Dendritic cell treated with granulocyte-macrophage colony-stimulating factor and Interleukin-4, amounts not matched to agents 40 ng/mL and 50 ng/mL, for 4 days (primary cell): ENCODE measurements at regions not wholly inside any gene's neighbourhood (a gene's known extent, or its start where the extent isn't known, plus 50 kb on each side); places are given as distances from the start of the nearest gene placed in this dataset.

Experiments used
- H3K27ac Mint-ChIP-seq: one replicate; pipeline ENCODE4 v1.8.0; 2022; ENCODE audit warnings: mild to moderate bottlenecking, mixed read lengths
- H3K27me3 Mint-ChIP-seq: one replicate; pipeline ENCODE4 v1.8.0; 2022; ENCODE audit warnings: mild to moderate bottlenecking, mixed read lengths
- H3K36me3 Mint-ChIP-seq: one replicate; pipeline ENCODE4 v1.8.0; 2022; ENCODE audit warnings: low read depth, mixed read lengths
- H3K4me1 Mint-ChIP-seq: one replicate; pipeline ENCODE4 v1.8.0; 2022; ENCODE audit warnings: low read depth, mixed read lengths
- H3K4me3 Mint-ChIP-seq: one replicate; pipeline ENCODE4 v1.8.0; 2022; ENCODE audit warnings: mild to moderate bottlenecking, moderate library complexity, mixed read lengths
- H3K9me3 Mint-ChIP-seq: one replicate; pipeline ENCODE4 v1.8.0; 2022; ENCODE audit warnings: mixed read lengths
- intact Hi-C: fragments of 100-400 bp; cut with micrococcal nuclease; formaldehyde crosslinking; loops from one replicate; pipeline ENCODE4 v1.15.0; 2022

- no peak overlapping the region for H3K27ac Mint-ChIP-seq
- H3K27me3 Mint-ChIP-seq: no peaks in the 10 kb centered on the region
- H3K9me3 Mint-ChIP-seq: no peaks in the 10 kb centered on the region
- no peaks in the 10 kb centered on the region for H3K36me3 Mint-ChIP-seq
- no peaks in the 10 kb centered on the region for H3K4me1 Mint-ChIP-seq
- intact Hi-C loops: no loop called here
- no peak overlapping the region for H3K4me3 Mint-ChIP-seq
Observed at GRCh38 chr2:22879009-22879863, 505.7 kb upstream of the KLHL29 start.

GRCh38 chr2:22880161-22880560, 504.8 kb upstream of the KLHL29 start:
- Mint-ChIP-seq H3K9me3 (no peaks in the 10 kb centered on the region), H3K36me3 (no peaks in the 10 kb centered on the region), H3K27ac (no peak overlapping the region), H3K27me3 (no peaks in the 10 kb centered on the region), H3K4me1 (no peaks in the 10 kb centered on the region), H3K4me3 (no peak overlapping the region)
- intact Hi-C loops: no loop called here

GRCh38 chr2:22882011-22882410, 503.0 kb upstream of the KLHL29 start:
- H3K27me3 Mint-ChIP-seq: no peaks in the 10 kb centered on the region
- no peaks in the 10 kb centered on the region for H3K4me1 Mint-ChIP-seq
- H3K4me3 Mint-ChIP-seq: no peak overlapping the region
- intact Hi-C loops: no loop called here
- no peaks in the 10 kb centered on the region for H3K36me3 Mint-ChIP-seq
- no peak overlapping the region for H3K27ac Mint-ChIP-seq
- H3K9me3 Mint-ChIP-seq: no peaks in the 10 kb centered on the region

GRCh38 chr2:22882643-22883042, 502.3 kb upstream of the KLHL29 start:
- Mint-ChIP-seq H3K9me3 (no peaks in the 10 kb centered on the region), H3K27me3 (no peaks in the 10 kb centered on the region), H3K36me3 (no peaks in the 10 kb centered on the region), H3K4me1 (no peaks in the 10 kb centered on the region), H3K4me3 (no peak overlapping the region), H3K27ac (no peak overlapping the region)
- intact Hi-C loops: no loop called here

DNA sequence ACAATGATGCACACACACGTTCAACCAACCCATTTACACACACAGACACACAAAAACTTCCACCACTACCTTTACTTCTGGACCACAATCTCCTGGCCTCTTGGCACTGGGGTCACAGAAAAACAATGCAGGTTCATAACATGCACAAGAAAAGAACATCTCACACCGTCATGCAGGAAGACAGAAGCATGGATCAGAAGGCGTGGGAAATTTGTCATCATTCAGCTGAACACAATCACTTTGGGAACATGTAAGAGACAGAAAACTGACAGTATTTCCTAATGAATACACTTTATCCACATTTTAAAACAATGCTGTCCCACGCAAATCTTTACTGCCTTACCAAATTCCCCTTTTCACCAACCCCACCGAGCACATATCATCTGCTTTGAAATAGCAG, 501.9 kb upstream of the KLHL29 start:
- Mint-ChIP-seq H3K4me1 (no peaks in the 10 kb centered on the region), H3K27me3 (no peaks in the 10 kb centered on the region), H3K9me3 (no peaks in the 10 kb centered on the region), H3K27ac (no peak overlapping the region), H3K4me3 (no peak overlapping the region), H3K36me3 (no peaks in the 10 kb centered on the region)
- intact Hi-C loops: no loop called here

- intact Hi-C loops: no loop called here
- no peaks in the 10 kb centered on the region for H3K9me3 Mint-ChIP-seq
- H3K27me3 Mint-ChIP-seq: no peaks in the 10 kb centered on the region
- no peak overlapping the region for H3K27ac Mint-ChIP-seq
- H3K36me3 Mint-ChIP-seq: no peaks in the 10 kb centered on the region
- H3K4me3 Mint-ChIP-seq: no peak overlapping the region
- H3K4me1 Mint-ChIP-seq: no peaks in the 10 kb centered on the region
Observed at GRCh38 chr2:22885245-22885644, 499.7 kb upstream of the KLHL29 start.

- Mint-ChIP-seq H3K36me3 (no peaks in the 10 kb centered on the region), H3K9me3 (no peaks in the 10 kb centered on the region), H3K27me3 (no peaks in the 10 kb centered on the region), H3K4me3 (no peak overlapping the region), H3K4me1 (no peaks in the 10 kb centered on the region), H3K27ac (no peak overlapping the region)
- intact Hi-C loops: no loop called here
Observed at GRCh38 chr2:22887426-22887825, 497.6 kb upstream of the KLHL29 start.

- Mint-ChIP-seq H3K36me3 (no peaks in the 10 kb centered on the region), H3K27ac (no peak overlapping the region), H3K4me3 (no peak overlapping the region), H3K4me1 (no peaks in the 10 kb centered on the region), H3K9me3 (no peaks in the 10 kb centered on the region), H3K27me3 (no peaks in the 10 kb centered on the region)
- intact Hi-C loops: no loop called here
Observed at GRCh38 chr2:22887845-22888244, 497.1 kb upstream of the KLHL29 start.

- Mint-ChIP-seq H3K27me3 (no peaks in the 10 kb centered on the region), H3K4me1 (no peaks in the 10 kb centered on the region), H3K36me3 (no peaks in the 10 kb centered on the region), H3K9me3 (no peaks in the 10 kb centered on the region), H3K4me3 (no peak overlapping the region), H3K27ac (no peak overlapping the region)
- intact Hi-C loops: no loop called here
Observed at GRCh38 chr2:22890132-22890531, 494.8 kb upstream of the KLHL29 start.

DNA sequence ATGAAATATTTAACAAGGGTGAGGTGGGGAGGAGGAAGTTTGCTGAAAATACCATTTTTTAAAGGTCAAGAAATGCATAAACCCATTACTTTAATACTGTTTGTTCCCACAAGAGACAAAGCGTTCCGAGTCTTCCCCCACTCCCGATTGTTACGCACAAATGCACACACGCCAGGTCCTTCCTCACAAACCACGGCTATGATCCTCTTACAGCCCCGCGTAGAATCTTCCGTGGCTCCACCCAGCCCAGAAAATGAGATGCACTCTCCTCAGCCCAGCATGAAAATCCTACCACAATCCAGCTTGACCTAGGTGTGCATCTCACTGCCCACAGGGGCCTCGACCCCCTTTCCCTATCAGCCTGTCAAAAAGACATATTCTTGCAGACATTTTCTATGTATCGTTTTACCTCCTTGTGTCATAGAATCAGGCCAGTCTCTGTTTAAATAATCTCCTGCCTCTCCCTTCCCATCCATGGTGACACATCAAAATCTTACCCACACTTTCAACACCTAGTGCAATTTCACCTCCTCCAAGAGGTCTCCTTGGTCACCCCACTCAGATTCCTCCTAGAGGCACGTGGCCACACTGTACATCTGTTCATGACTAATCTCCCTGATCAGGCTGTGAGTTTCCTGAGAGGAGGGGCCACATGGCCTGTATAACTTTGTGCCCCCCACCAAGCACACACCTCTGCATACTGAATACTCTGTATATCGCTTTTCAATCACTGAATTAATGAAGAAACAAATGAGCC, 491.0 kb upstream of the KLHL29 start:
- intact Hi-C loops: no loop called here
- no peak overlapping the region for H3K4me3 Mint-ChIP-seq
- H3K27ac Mint-ChIP-seq: no peak overlapping the region
- no peaks in the 10 kb centered on the region for H3K27me3 Mint-ChIP-seq
- no peaks in the 10 kb centered on the region for H3K4me1 Mint-ChIP-seq
- no peaks in the 10 kb centered on the region for H3K36me3 Mint-ChIP-seq
- H3K9me3 Mint-ChIP-seq: no peaks in the 10 kb centered on the region

GRCh38 chr2:22894761-22895160, 490.2 kb upstream of the KLHL29 start:
- Mint-ChIP-seq H3K4me1 (no peaks in the 10 kb centered on the region), H3K36me3 (no peaks in the 10 kb centered on the region), H3K27me3 (no peaks in the 10 kb centered on the region), H3K27ac (no peak overlapping the region), H3K9me3 (no peaks in the 10 kb centered on the region), H3K4me3 (no peak overlapping the region)
- intact Hi-C loops: no loop called here

- H3K27me3 Mint-ChIP-seq: no peaks in the 10 kb centered on the region
- H3K4me1 Mint-ChIP-seq: no peaks in the 10 kb centered on the region
Observed at GRCh38 chr2:22897428-22897827, 487.6 kb upstream of the KLHL29 start.

GRCh38 chr2:22900674-22901073, 484.3 kb upstream of the KLHL29 start:
- H3K36me3 Mint-ChIP-seq: no peaks in the 10 kb centered on the region
- no peaks in the 10 kb centered on the region for H3K4me1 Mint-ChIP-seq
- no peak overlapping the region for H3K27ac Mint-ChIP-seq
- H3K9me3 Mint-ChIP-seq: no peaks in the 10 kb centered on the region
- intact Hi-C loops: loop anchor here (10.0 kb wide), 1 partner anchor 554 kb away; no protein-coding TSS in a partner anchor
- H3K4me3 Mint-ChIP-seq: no peak overlapping the region
- H3K27me3 Mint-ChIP-seq: no peaks in the 10 kb centered on the region

More at GRCh38 chr2:22897428-22897827, 487.6 kb upstream of the KLHL29 start:
- H3K27ac Mint-ChIP-seq: no peak overlapping the region
- H3K36me3 Mint-ChIP-seq: no peaks in the 10 kb centered on the region
- H3K4me3 Mint-ChIP-seq: no peak overlapping the region
- no peaks in the 10 kb centered on the region for H3K9me3 Mint-ChIP-seq
- intact Hi-C loops: no loop called here

DNA sequence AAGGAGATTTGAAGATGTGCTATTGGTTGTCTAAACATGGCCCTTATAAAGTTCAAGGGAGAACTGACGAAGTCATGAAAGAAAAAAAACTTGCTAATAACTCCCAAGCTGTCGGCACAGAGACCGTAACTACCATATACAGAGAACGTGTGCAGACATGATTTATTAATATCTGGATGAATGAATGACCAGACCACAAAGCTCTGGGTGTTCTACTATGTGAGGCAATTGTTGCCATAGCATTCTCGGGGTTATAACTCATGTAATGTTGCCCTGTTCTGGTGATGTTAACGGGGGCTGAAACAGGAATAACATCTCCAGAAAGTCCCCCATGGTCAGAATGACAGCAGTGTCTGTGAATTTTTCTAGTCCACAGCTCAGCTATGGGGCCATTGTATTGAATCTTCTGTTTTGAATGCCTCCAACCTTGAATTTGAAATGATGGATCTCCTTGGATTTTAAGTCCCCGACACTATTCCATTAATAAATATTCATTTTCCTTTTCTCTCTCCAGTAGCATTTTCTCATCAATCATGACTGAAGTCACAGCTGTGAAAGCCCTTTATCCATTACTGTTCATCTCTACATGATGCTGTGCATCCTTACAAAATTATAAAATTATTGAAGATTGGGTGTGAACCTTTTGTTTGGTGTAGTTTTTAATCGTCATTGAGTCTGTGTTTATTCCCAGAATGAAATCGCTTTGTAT, 483.4 kb upstream of the KLHL29 start:
- H3K36me3 Mint-ChIP-seq: no peaks in the 10 kb centered on the region
- intact Hi-C loops: loop anchor here (10.0 kb wide), 1 partner anchor 553 kb away; no protein-coding TSS in a partner anchor
- H3K4me1 Mint-ChIP-seq: no peaks in the 10 kb centered on the region
- H3K27me3 Mint-ChIP-seq: no peaks in the 10 kb centered on the region
- H3K4me3 Mint-ChIP-seq: no peak overlapping the region
- no peak overlapping the region for H3K27ac Mint-ChIP-seq
- no peaks in the 10 kb centered on the region for H3K9me3 Mint-ChIP-seq
